GM23248 (cell line): ENCODE measurements at regions not wholly inside any gene's neighbourhood (a gene's known extent, or its start where the extent isn't known, plus 50 kb on each side); places are given as distances from the start of the nearest gene placed in this dataset.

ENCODE experiments used
- DNase-seq: peaks from one replicate; pipeline ENCODE4 v3.0.0-alpha.2; 2015
- H2AFZ ChIP-seq: fragments of 200-600 bp; sonication (generic); 2 replicates; pipeline ENCODE4 v1.6.1; 2016; ENCODE audit warnings: antibody characterized with exemption
- H3F3A ChIP-seq: fragments of 200-600 bp; sonication (generic); 2 replicates; pipeline ENCODE4 v1.6.1; 2016; ENCODE audit warnings: mild to moderate bottlenecking, antibody characterized with exemption, mixed run types; ENCODE audit not compliant: insufficient read depth
- H3K27ac ChIP-seq: fragments of 200-600 bp; sonication (generic); 2 replicates; pipeline ENCODE4 v1.5.1; 2016; ENCODE audit warnings: mild to moderate bottlenecking
- H3K27me3 ChIP-seq: fragments of 200-600 bp; sonication (generic); replicated peaks from 2 replicates; pipeline ENCODE4 v1.6.1; 2016; ENCODE audit warnings: mild to moderate bottlenecking; ENCODE audit not compliant: insufficient read depth
- H3K36me3 ChIP-seq: fragments of 200-600 bp; sonication (generic); 2 replicates; pipeline ENCODE4 v1.6.1; 2016; ENCODE audit warnings: low read depth, mild to moderate bottlenecking
- H3K4me1 ChIP-seq: fragments of 200-600 bp; sonication (generic); 2 replicates; pipeline ENCODE4 v1.6.1; 2016; ENCODE audit warnings: mild to moderate bottlenecking; ENCODE audit not compliant: insufficient read depth
- H3K4me2 ChIP-seq: fragments of 200-600 bp; sonication (generic); one replicate; pipeline ENCODE4 v1.6.1; 2016; ENCODE audit warnings: mild to moderate bottlenecking; ENCODE audit not compliant: unreplicated experiment
- H3K4me3 ChIP-seq: fragments of 200-600 bp; sonication (generic); 2 replicates; pipeline ENCODE4 v1.5.1; 2016; ENCODE audit warnings: mild to moderate bottlenecking
- H3K79me2 ChIP-seq: fragments of 200-600 bp; sonication (generic); 2 replicates; pipeline ENCODE4 v1.6.1; 2016; ENCODE audit warnings: mild to moderate bottlenecking; ENCODE audit not compliant: insufficient read depth
- H3K9ac ChIP-seq: fragments of 200-600 bp; sonication (generic); 2 replicates; pipeline ENCODE4 v1.6.1; 2016; ENCODE audit warnings: mild to moderate bottlenecking
- H3K9me2 ChIP-seq: fragments of 200-600 bp; sonication (generic); 2 replicates; pipeline ENCODE4 v1.6.1; 2016; ENCODE audit warnings: mixed run types, mild to moderate bottlenecking, moderate library complexity; ENCODE audit not compliant: insufficient read depth
- H3K9me3 ChIP-seq: fragments of 200-600 bp; sonication (generic); one replicate; pipeline ENCODE4 v1.6.1; 2017; ENCODE audit warnings: low read depth
- H4K20me1 ChIP-seq: fragments of 200-600 bp; sonication (generic); 2 replicates; pipeline ENCODE4 v1.6.0; 2016; ENCODE audit not compliant: insufficient read depth
- EZH2 ChIP-seq: fragments of 200-600 bp; sonication (generic); IDR thresholded peaks from 2 replicates; pipeline ENCODE4 v1.6.1; 2018; ENCODE audit warnings: antibody characterized with exemption, mild to moderate bottlenecking; ENCODE audit not compliant: insufficient read depth, poor library complexity, severe bottlenecking
- EZH2phosphoT487 ChIP-seq: fragments of 200-600 bp; sonication (generic); IDR thresholded peaks from 2 replicates; pipeline ENCODE4 v1.6.1; 2018; ENCODE audit warnings: antibody characterized with exemption, moderate library complexity, mild to moderate bottlenecking, low read depth; ENCODE audit not compliant: insufficient read depth
- WGBS, 2 experiments: methylation state at CpG; one replicate each; pipeline ENCODE4 v1.1.6; 2015 to 2017; ENCODE audit warnings: low lambda C conversion rate in 2 of 2, low coverage in 1 of 2; ENCODE audit errors: missing lambda C conversion rate in 2 of 2; 5-methylcytosine and 5-hydroxymethylcytosine counted together
- in situ Hi-C: fragments of 300-500 bp; cut with MboI; formaldehyde crosslinking; loops from 2 replicates; pipeline ENCODE4 v1.15.0; 2020

- no peak overlapping the region for H3K27ac ChIP-seq
- no peaks in the 10 kb centered on the region for H4K20me1 ChIP-seq
- H3F3A ChIP-seq = no peaks in the 10 kb centered on the region
- H3K4me1 ChIP-seq = no peaks in the 10 kb centered on the region
- H3K9me2 ChIP-seq = no peaks in the 10 kb centered on the region
- no peak overlapping the region for H3K4me3 ChIP-seq
- no peaks in the 10 kb centered on the region for H3K9me3 ChIP-seq
- H3K36me3 ChIP-seq = no peaks in the 10 kb centered on the region
- in situ Hi-C loops = no loop called here
- no peak overlapping the region for H3K4me2 ChIP-seq
- H2AFZ ChIP-seq = no peak overlapping the region
- DNase-seq = no peak
- peaks cover 7% of the 10 kb centered on the region for H3K27me3 ChIP-seq
- TF ChIP-seq EZH2phosphoT487 (no peak), EZH2 (no peak)
- H3K9ac ChIP-seq = no peak overlapping the region
- H3K79me2 ChIP-seq = no peaks in the 10 kb centered on the region
- WGBS, 2 experiments = 48 to 53% methylated on average over 4 of the region's 4 CpGs
Measured at GRCh38 chr19:30908262-30908771, 440.9 kb downstream of the TSHZ3 start.

- 63% methylated on average over 8 of the region's 8 CpGs for WGBS, 2 experiments
Measured at GRCh38 chr19:30906871-30907270, 442.4 kb downstream of the TSHZ3 start.

GRCh38 chr19:30900051-30900450 is 449.2 kb downstream of the TSHZ3 start:
- no peak overlapping the region for H3K27ac ChIP-seq
- H3K9ac ChIP-seq = no peak overlapping the region
- DNase-seq = no peak
- in situ Hi-C loops = no loop called here
- 42 to 56% methylated on average over 3 of the region's 3 CpGs for WGBS, 2 experiments
- no peaks in the 10 kb centered on the region for H3F3A ChIP-seq
- H3K9me3 ChIP-seq = no peaks in the 10 kb centered on the region
- TF ChIP-seq EZH2 (no peak), EZH2phosphoT487 (no peak)
- no peak overlapping the region for H2AFZ ChIP-seq
- no peaks in the 10 kb centered on the region for H3K79me2 ChIP-seq
- no peaks in the 10 kb centered on the region for H3K4me1 ChIP-seq
- H3K4me3 ChIP-seq = no peak overlapping the region
- no peaks in the 10 kb centered on the region for H3K36me3 ChIP-seq
- H3K4me2 ChIP-seq = no peak overlapping the region
- no peaks in the 10 kb centered on the region for H3K9me2 ChIP-seq
- H4K20me1 ChIP-seq = no peaks in the 10 kb centered on the region
- H3K27me3 ChIP-seq = peaks cover 2% of the 10 kb centered on the region; the same call in 1 of the 2 replicates

More at GRCh38 chr19:30906871-30907270, 442.4 kb downstream of the TSHZ3 start:
- Histone ChIP-seq H3K4me2 (no peak overlapping the region), H3K27me3 (peaks cover 7% of the 10 kb centered on the region), H3K9ac (no peak overlapping the region), H4K20me1 (no peaks in the 10 kb centered on the region), H2AFZ (no peak overlapping the region), H3K9me3 (no peaks in the 10 kb centered on the region), H3K9me2 (no peaks in the 10 kb centered on the region), H3K79me2 (no peaks in the 10 kb centered on the region), H3K4me1 (no peaks in the 10 kb centered on the region), H3K36me3 (no peaks in the 10 kb centered on the region), H3K27ac (no peak overlapping the region), H3K4me3 (no peak overlapping the region), H3F3A (no peaks in the 10 kb centered on the region)
- in situ Hi-C loops = no loop called here
- TF ChIP-seq EZH2 = no peak
- no peak for TF ChIP-seq EZH2phosphoT487
- no peak for DNase-seq

- H3K27me3 ChIP-seq = peaks cover 7% of the 10 kb centered on the region; the same call in 1 of the 2 replicates
- H3K79me2 ChIP-seq = no peaks in the 10 kb centered on the region
- no peak for DNase-seq
- in situ Hi-C loops = no loop called here
- H3K4me3 ChIP-seq = no peak overlapping the region
- H3K4me1 ChIP-seq = no peaks in the 10 kb centered on the region
- H4K20me1 ChIP-seq = no peaks in the 10 kb centered on the region
- WGBS, 2 experiments = 42 to 44% methylated on average over 5 of the region's 5 CpGs
- H3K9me3 ChIP-seq = no peaks in the 10 kb centered on the region
- H3K9me2 ChIP-seq = no peaks in the 10 kb centered on the region
- no peak overlapping the region for H3K4me2 ChIP-seq
- TF ChIP-seq EZH2 (no peak), EZH2phosphoT487 (no peak)
- no peak overlapping the region for H3K27ac ChIP-seq
- no peak overlapping the region for H3K9ac ChIP-seq
- H2AFZ ChIP-seq = no peak overlapping the region
- H3F3A ChIP-seq = no peaks in the 10 kb centered on the region
- H3K36me3 ChIP-seq = no peaks in the 10 kb centered on the region
Measured at GRCh38 chr19:30898353-30899103, 450.7 kb downstream of the TSHZ3 start.
